IPS DF 4.7 (cell line): ENCODE measurements at regions not wholly inside any gene's neighbourhood (a gene's known extent, or its start where the extent isn't known, plus 50 kb on each side); places are given as distances from the start of the nearest gene placed in this dataset.

Experiments used
- DNase-seq: peaks from one replicate; pipeline ENCODE4 v3.0.0-alpha.2; 2013; ENCODE audit warnings: low spot score; ENCODE audit errors: extremely low read depth

- DNase-seq: no peak
These were observed 267.2 kb upstream of the PLXNA2 start for GRCh38 chr1:208511242-208511860.

GRCh38 chr1:208513799-208514198 lies 269.6 kb upstream of the PLXNA2 start:
- no peak for DNase-seq

- no peak for DNase-seq
These were observed 270.9 kb upstream of the PLXNA2 start for GRCh38 chr1:208515129-208515528.

DNA sequence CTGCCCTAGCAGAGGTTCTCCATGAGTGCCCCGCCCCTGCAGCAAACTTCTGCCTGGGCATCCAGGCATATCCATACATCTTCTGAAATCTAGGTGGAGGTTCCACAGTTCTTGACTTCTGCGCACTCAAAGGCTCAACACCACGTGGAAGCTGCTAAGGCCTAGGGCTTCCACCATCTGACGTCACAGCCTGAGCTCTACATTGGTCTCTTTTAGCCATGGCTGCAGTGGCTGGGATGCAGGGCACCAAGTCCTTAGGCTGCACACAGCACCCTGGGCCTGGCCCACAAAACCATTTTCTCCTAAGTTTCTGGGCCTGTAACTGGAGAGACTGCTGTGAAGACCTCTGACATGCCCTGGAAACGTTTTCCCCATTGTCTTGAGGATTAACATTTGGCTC lies 272.6 kb upstream of the PLXNA2 start:
- DNase-seq: no peak

- no peak for DNase-seq
These were observed 276.4 kb upstream of the PLXNA2 start for GRCh38 chr1:208520438-208521099.

GRCh38 chr1:208521534-208521933 lies 277.4 kb upstream of the PLXNA2 start:
- no peak for DNase-seq

DNA sequence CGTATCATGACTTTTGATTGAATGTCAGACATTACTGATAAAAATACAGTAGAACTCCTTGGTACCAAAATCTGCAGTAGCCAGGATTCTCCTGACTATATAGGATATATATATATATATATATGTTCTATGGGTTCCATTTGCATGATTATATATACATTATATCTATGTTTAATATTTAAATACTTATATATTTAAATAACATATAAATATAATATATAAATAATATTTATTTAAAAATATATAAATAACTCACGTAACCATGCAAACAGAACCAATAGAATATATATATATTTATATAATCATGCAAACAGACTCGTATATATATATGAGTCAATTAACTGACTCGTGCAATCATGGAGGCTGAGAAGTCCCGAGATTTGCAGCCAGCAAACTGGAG lies 278.8 kb upstream of the PLXNA2 start:
- no peak for DNase-seq

- no peak for DNase-seq
These were observed 280.2 kb upstream of the PLXNA2 start for GRCh38 chr1:208524376-208524775.

GRCh38 chr1:208524925-208525324 lies 280.7 kb upstream of the PLXNA2 start:
- no peak for DNase-seq

- DNase-seq: no peak
These were observed 281.2 kb upstream of the PLXNA2 start for GRCh38 chr1:208525417-208525816.

GRCh38 chr1:208526613-208527125 lies 282.5 kb upstream of the PLXNA2 start:
- DNase-seq: no peak

DNA sequence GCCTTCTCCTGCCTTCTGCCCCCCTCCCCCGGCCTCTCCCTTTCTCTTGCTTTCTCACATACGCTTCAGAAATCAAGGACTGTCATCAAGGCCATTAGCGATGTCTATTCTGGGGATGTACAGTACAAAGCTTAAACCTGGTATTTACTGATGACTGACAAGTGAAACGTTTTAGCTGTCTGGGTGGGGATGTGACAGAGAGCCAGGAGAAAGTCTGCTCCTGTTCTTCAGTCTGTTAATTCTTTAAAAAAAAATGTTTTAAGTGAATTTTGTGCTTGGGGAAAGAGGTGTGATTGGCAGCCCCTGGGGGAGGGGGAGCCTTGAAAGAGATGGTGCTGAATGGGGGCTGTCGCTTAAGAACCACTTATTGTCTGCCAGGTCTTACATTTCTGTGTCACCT lies 283.0 kb upstream of the PLXNA2 start:
- DNase-seq: no peak

DNA sequence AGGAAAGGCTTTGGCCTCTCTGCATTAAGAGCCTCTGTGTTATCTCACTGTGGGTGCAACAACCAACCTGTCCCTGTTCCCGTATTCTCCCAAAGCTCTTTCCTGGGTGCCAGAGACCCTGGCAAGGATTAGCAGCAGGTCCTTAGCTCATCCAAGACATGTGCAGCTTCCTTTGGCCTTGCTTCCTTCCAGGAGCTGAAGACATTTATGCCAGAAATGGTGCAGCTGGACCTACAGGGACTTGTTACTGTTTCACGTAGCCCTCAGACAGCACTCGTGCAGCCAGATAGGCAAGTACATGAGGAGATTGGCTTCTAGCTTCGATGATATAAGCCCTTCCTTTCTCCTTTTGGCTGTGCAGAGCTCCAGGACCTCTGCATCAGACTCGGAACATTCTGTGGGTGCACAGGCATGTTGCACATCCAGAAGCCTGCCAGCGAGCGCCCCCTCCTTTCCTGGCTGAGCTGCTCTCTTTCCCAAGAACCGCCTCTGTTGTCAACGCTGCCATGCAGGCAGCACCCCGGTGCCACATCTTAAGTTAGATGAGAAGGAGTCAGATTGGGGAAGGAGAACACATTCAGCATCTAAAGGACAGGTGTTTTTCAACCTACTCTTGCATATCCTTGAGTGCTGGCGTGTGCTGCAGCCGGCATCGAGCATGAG lies 284.5 kb upstream of the PLXNA2 start:
- DNase-seq: no peak

DNA sequence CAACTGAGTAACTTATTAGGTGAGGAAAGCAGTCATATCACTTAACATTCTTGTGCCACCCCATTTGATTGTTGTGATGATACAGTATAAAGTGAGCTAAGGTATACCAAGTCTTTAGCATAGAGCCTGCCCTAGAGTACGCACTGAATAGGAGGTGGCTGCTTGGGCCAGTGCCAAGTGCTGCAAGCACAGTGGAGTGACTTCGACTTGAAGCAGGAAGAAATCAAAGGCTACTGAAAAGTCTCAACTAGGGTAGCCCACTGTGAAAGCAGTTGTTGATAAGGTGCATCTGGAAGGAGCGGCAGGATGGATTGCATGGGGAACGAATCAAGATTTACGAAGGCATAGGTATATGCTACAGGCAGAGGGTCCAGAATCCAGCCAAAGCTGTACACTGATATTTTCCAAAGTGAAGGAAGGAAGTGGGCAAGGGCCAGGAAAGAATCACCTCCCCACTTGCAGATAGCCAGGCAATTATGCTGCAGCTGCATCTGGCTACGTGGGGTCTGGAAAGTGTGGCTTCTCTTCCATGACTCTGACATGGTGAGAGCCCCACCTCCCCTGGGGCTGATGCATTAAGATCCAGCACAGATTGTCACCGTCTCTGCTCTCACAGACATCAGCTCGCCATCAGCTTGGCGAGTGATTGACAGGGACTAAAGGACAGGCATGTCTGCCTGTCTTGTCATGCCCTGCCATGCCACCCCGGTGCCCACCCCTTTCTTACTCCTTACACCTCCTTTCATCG lies 287.0 kb upstream of the PLXNA2 start:
- DNase-seq: no peak

GRCh38 chr1:208533746-208534598 lies 289.8 kb upstream of the PLXNA2 start:
- no peak for DNase-seq

DNA sequence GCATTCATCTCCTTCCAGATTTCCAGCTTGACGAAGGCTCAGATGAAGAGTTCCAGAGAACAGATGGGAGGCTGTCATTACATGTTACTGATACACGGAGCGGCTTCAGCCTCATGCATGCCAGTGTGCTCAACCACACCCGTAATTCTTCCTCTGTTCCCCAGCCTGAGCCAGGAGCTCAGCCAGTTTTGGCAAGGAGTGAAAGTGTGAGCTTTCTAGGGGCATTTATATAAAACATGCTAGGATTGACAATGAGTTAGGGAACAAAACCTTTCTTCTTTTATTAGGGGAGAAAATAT lies 290.4 kb upstream of the PLXNA2 start:
- DNase-seq: no peak

DNA sequence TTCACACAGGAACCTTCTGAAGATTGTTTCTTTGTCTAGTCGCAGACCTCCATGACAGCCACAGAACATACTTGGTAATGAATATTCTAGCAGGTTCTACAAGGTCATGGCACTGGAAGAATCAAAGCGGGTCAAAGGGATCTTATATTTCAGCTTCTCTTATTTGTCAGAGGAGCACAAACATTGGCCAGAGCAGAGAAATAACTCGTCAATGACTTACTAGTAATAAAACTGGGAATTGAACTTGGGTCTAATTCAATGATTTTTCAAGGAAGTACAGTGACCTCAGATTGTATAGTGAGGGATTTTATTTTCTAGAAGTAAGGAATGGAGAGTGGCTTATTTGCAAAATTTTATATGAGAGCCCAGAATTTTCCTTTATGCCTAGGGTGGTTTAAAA lies 290.8 kb upstream of the PLXNA2 start:
- no peak for DNase-seq

DNA sequence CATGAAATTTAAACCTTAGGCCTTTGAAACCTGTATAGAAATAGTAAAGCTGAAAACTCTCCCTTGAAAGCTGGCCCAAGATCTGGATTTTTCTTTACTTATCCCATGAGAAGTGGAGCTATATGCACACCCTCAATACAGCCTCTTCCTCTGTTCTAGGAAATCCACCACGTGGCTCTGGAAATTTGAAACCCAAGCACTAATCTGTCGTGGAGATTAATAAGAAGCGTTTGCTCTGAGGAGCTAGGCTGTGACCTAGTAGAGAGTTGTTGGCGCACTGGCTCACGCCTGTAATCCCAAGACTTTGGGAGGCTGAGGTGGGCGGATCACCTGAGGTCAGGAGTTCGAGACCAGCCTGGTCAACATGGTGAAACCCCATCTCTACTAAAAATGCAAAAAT lies 291.3 kb upstream of the PLXNA2 start:
- DNase-seq: no peak

DNA sequence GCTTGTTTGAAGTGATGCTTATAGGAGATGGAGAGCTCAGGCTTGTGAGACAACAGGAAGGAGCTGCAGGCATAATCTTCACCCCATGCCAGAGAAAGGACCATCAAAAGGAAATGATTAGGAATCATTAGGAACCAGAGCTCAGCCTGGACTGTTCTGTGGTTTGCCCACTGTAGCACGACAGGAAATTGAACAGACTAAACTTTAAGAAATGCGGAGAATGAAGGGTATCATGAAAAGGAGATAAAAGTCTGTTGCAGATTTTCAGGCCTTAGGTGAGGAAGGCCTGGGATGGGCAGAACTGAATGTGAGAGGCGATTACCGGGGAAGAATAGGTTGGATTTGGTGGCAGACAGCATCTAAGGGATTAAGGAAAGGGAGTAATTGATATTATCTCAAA lies 292.0 kb upstream of the PLXNA2 start:
- DNase-seq: no peak

- no peak for DNase-seq
These were observed 293.0 kb upstream of the PLXNA2 start for GRCh38 chr1:208537198-208537597.

- no peak for DNase-seq
These were observed 293.9 kb upstream of the PLXNA2 start for GRCh38 chr1:208538078-208538477.
